Spinal cord (tissue), 9 donors: ENCODE measurements at regions not wholly inside any gene's neighbourhood (a gene's known extent, or its start where the extent isn't known, plus 50 kb on each side); places are given as distances from the start of the nearest gene placed in this dataset.
"Not testable (repeated sequence)": the region's sequence is repeated elsewhere in the genome, so short reads cannot be mapped to it uniquely, and the experiment has no call there.

Source experiments
- DNase-seq, 6 donors: peaks; one replicate each; pipeline versions ENCODE4 v3.0.0 to v3.0.0-alpha.2; 2013 to 2015; ENCODE audit warnings: low spot score in 6 of 6, low read depth in 4 of 6
- H3K27ac ChIP-seq: one replicate; pipeline ENCODE4 v1.5.1; 2013; ENCODE audit warnings: low read depth, low read length, control low read depth
- H3K27me3 ChIP-seq: one replicate; pipeline ENCODE4 v1.6.1; 2013; ENCODE audit warnings: low read length; ENCODE audit not compliant: control insufficient read depth, insufficient read depth
- H3K36me3 ChIP-seq: one replicate; pipeline ENCODE4 v1.6.1; 2013; ENCODE audit warnings: low read length; ENCODE audit not compliant: control insufficient read depth, insufficient read depth
- H3K4me1 ChIP-seq: one replicate; pipeline ENCODE4 v1.6.1; 2013; ENCODE audit warnings: low read length; ENCODE audit not compliant: control insufficient read depth, insufficient read depth
- H3K4me3 ChIP-seq: one replicate; pipeline ENCODE4 v1.5.1; 2013; ENCODE audit warnings: low read depth, low read length, control low read depth
- H3K9me3 ChIP-seq: one replicate; pipeline ENCODE4 v1.6.1; 2013; ENCODE audit warnings: low read length; ENCODE audit not compliant: control insufficient read depth, insufficient read depth
- WGBS: methylation state at CpG from one replicate; pipeline ENCODE4 v1.1.5; 2013; ENCODE audit warnings: missing lambda C conversion rate; ENCODE audit not compliant: insufficient coverage; 5-methylcytosine and 5-hydroxymethylcytosine counted together
- donor health status: healthy.

GRCh38 chr5:99763021-99763774 lies 772.0 kb upstream of the FAM174A start:
- Histone ChIP-seq H3K36me3 (no peaks in the 10 kb centered on the region), H3K4me3 (no peak overlapping the region), H3K27me3 (no peaks in the 10 kb centered on the region), H3K9me3 (no peaks in the 10 kb centered on the region), H3K27ac (no peak overlapping the region), H3K4me1 (no peaks in the 10 kb centered on the region)
- DNase-seq = no peak
- WGBS = 80% methylated on average over 10 of the region's 11 CpGs

- no peak overlapping the region for H3K27ac ChIP-seq
- no peaks in the 10 kb centered on the region for H3K36me3 ChIP-seq
- H3K9me3 ChIP-seq = no peaks in the 10 kb centered on the region
- H3K4me1 ChIP-seq = no peaks in the 10 kb centered on the region
- no peak overlapping the region for H3K4me3 ChIP-seq
- WGBS = 100% methylated on average over 1 of the region's 4 CpGs
- H3K27me3 ChIP-seq = no peaks in the 10 kb centered on the region
- DNase-seq = no peak
Observed at GRCh38 chr5:99747342-99747741, 787.8 kb upstream of the FAM174A start.

- not testable (repeated sequence) for H3K27me3 ChIP-seq, H3K27ac ChIP-seq, DNase-seq, H3K4me3 ChIP-seq, H3K4me1 ChIP-seq, H3K9me3 ChIP-seq, H3K36me3 ChIP-seq
- no CpG with 5 or more reads among the region's 1 CpG for WGBS
Observed at GRCh38 chr5:99733146-99733545, 802.0 kb upstream of the FAM174A start.

GRCh38 chr5:99730653-99731052 lies 801.8 kb upstream of the CHD1 start:
- WGBS = no CpG with 5 or more reads among the region's 4 CpGs
- H3K27ac ChIP-seq, H3K36me3 ChIP-seq, DNase-seq, H3K9me3 ChIP-seq, H3K27me3 ChIP-seq, H3K4me3 ChIP-seq, H3K4me1 ChIP-seq: not testable (repeated sequence)

- H3K27ac ChIP-seq = no peak overlapping the region
- WGBS = no CpG with 5 or more reads among the region's 2 CpGs
- no peak for DNase-seq
Observed at GRCh38 chr5:99724732-99725290, 796.0 kb upstream of the CHD1 start.

GRCh38 chr5:99721506-99721905 lies 792.7 kb upstream of the CHD1 start:
- no peak overlapping the region for H3K4me3 ChIP-seq
- H3K9me3 ChIP-seq = no peaks in the 10 kb centered on the region
- no peaks in the 10 kb centered on the region for H3K27me3 ChIP-seq
- H3K4me1 ChIP-seq = no peaks in the 10 kb centered on the region
- H3K27ac ChIP-seq = no peak overlapping the region
- peak in 1 of 6 donors; percentile 29 for DNase-seq
- no peaks in the 10 kb centered on the region for H3K36me3 ChIP-seq

More at GRCh38 chr5:99724732-99725290, 796.0 kb upstream of the CHD1 start:
- no peaks in the 10 kb centered on the region for H3K4me1 ChIP-seq
- no peaks in the 10 kb centered on the region for H3K27me3 ChIP-seq
- no peaks in the 10 kb centered on the region for H3K9me3 ChIP-seq
- no peaks in the 10 kb centered on the region for H3K36me3 ChIP-seq
- no peak overlapping the region for H3K4me3 ChIP-seq

- no peaks in the 10 kb centered on the region for H3K27me3 ChIP-seq
- no peak overlapping the region for H3K27ac ChIP-seq
- H3K36me3 ChIP-seq = no peaks in the 10 kb centered on the region
- H3K4me3 ChIP-seq = no peak overlapping the region
- no peaks in the 10 kb centered on the region for H3K4me1 ChIP-seq
- no peak for DNase-seq
- WGBS = no CpG with 5 or more reads among the region's 3 CpGs
- no peaks in the 10 kb centered on the region for H3K9me3 ChIP-seq
Observed at GRCh38 chr5:99715921-99716320, 787.1 kb upstream of the CHD1 start.

- Histone ChIP-seq H3K27ac (no peak overlapping the region), H3K36me3 (no peaks in the 10 kb centered on the region), H3K9me3 (no peaks in the 10 kb centered on the region), H3K27me3 (no peaks in the 10 kb centered on the region), H3K4me3 (no peak overlapping the region), H3K4me1 (no peaks in the 10 kb centered on the region)
- WGBS = 94% methylated on average over 5 of the region's 8 CpGs
- DNase-seq = no peak
Observed at GRCh38 chr5:99706160-99706559, 777.4 kb upstream of the CHD1 start.

GRCh38 chr5:99702565-99702964 lies 773.8 kb upstream of the CHD1 start:
- H3K4me1 ChIP-seq = no peaks in the 10 kb centered on the region
- no peaks in the 10 kb centered on the region for H3K27me3 ChIP-seq
- 94% methylated on average over 2 of the region's 5 CpGs for WGBS
- no peak for DNase-seq
- H3K27ac ChIP-seq = no peak overlapping the region
- H3K9me3 ChIP-seq = no peaks in the 10 kb centered on the region
- H3K36me3 ChIP-seq = no peaks in the 10 kb centered on the region
- no peak overlapping the region for H3K4me3 ChIP-seq

- 92% methylated on average over 9 of the region's 10 CpGs for WGBS
- Histone ChIP-seq H3K36me3 (no peaks in the 10 kb centered on the region), H3K4me3 (no peak overlapping the region), H3K27me3 (no peaks in the 10 kb centered on the region), H3K9me3 (no peaks in the 10 kb centered on the region), H3K4me1 (no peaks in the 10 kb centered on the region), H3K27ac (no peak overlapping the region)
- DNase-seq = no peak
Observed at GRCh38 chr5:99694884-99695283, 766.1 kb upstream of the CHD1 start.
